GM21360 (cell line): ENCODE measurements at regions not wholly inside any gene's neighbourhood (a gene's known extent, or its start where the extent isn't known, plus 50 kb on each side); places are given as distances from the start of the nearest gene placed in this dataset.

Experiments used
- ATAC-seq: cut with Tn5 transposase; IDR thresholded peaks from one replicate; pipeline ENCODE4 v1.9.1; 2021; ENCODE audit warnings: mild to moderate bottlenecking, moderate library complexity; ENCODE audit not compliant: unreplicated experiment

DNA sequence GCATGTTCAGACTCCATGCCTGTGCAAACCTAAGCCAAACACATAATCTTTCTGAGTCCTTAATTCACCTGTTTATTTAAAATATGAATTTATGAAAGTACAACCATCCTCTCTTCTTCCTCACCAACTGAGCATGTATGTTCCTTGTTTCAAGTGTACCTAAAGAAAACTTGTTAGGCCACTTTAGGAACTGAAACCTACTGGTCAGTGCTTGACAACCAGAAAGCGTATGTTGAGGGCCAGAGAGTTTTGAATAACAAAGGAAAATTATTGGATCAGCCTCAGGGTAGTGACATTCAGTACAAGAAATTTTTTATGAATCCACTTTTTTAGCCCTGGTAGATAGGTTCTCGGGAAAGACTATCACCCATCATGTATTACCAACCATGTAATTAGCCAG, 847.6 kb upstream of the CELF4 start:
- ATAC-seq = no peak

DNA sequence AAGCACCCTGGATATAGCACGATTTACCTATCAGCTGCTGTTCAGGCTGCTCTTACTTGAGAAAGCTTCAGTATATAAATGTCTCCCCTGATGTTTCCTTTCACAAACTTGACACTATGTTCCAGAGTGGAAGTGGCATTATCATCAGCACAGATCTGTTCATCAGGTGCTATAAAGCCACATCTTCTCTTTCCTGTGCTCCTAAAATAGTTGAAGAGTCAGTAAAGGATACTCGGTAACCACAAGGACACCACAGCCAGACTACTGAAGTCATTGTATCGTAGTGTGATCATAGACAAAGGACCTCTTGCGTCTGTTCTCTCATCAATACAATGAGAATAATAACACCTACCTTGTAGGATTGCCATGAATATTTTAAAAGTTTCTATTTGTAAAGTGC, 841.0 kb upstream of the CELF4 start:
- no peak for ATAC-seq

DNA sequence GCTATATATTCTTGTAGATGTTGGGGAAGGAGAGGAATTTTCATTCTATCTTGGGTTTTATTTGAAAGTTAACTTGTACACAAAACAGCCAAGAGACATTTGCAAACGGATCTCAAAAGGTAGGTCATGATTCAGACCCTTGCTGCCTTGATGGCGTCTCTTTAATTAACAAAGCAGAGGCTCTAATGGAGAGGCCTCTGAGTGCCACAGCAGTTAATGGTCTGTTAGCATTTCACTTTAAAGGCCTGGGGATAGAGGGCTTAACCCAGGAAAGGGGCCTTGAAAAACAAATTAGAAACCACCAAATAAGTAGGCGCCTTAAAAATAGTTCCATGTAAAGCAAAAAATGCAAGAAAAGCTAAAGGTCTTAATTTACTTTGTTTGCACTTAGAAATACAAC, 836.9 kb upstream of the CELF4 start:
- ATAC-seq = no peak

DNA sequence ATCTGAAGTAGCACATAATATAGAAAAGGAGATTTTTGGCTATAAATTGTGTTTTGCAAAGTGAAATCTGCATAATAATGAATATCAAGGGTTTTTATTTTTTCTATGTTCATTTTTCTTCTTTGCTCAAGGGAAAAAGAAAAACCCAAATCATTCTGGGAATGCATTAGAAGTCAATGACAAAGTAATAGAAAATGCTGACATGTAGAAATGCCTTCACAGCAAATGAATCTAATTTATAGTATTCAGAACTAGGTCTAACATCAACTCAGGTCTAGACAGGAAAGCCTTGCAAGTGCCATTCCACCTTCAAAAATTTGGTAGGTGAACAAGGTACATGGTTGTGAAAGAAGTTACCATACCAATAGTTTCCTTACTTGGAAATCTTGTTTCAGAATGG, 831.5 kb upstream of the CELF4 start:
- ATAC-seq = no peak

DNA sequence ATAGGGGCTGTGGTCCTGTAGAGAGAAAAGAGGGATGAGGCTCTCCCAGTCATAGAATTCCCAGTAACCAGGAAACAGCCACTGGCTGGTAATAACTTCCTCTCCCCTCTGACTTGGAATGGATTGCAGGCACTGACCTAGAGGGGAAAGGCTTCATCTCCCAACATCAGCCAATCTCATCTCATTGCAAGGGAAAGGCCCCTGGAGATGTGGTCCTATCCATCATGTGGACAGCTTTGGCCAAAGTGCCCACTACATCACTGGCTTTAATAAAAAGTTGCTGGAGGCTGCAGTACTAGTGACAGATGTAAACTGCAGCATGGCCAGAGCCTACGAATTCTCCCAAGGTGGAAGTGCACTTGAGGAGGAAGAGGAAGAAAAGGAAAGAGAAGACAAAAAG, 820.5 kb upstream of the CELF4 start:
- no peak for ATAC-seq

DNA sequence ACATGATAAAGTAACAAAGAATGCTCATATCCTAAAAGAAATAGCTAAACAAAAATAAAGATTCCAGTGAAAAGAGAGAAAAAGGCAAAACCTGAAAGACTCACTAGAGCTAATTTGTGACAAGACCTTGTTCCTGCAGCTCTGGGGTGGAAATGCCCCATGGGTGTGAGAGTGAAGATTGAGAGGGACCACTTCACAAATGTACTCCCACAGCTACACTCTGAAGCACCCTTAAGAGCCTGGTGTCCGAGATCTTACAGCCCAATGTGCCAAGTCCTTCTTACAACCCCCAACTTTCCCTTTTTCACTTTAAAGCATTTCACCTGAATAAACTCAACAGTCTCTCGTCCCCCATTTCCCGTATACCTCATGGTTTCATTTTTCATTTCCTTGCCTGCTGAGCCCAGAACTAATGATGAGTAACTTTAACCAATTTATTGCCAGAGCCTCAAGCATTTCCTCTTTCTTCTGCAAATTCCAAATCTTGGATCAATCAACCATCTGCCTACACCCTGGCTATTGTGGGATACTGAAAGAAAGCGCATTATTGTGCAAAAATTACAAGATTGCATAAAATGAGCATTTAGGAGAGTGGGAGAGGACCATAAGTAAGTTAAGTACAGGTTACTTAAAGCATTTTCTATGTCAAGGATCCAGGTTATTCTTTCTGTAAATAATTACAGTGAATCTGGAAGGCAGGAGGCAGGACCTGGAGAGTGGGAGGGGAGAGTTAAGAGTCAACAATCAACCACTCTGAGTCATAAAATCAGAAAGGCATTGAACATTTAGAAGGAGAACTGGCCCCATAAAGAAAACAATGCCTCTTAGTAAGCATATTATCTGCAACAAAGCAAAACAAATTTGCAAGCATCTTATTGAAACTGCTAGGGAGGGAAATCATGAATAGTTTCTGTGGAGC, 804.4 kb upstream of the CELF4 start:
- ATAC-seq = no peak

DNA sequence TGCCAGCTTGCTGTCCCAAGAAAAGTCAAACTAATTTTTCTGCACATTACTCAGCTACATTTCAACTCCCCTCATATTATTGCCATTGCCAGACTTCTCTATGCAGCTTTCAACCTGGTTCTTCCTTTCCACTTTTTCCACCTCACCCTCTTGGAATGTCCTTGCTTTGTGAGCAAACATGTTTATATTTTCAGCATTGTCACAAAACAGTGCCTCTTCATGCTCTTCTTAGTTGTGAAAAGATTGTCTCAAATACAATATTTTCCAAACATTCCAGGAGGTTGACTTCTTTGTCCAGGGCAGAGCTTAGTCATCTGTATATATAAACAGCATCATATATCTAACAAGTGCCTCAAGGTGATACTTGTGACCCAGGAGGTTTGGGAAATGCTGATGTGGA, 803.3 kb upstream of the CELF4 start:
- ATAC-seq = no peak

DNA sequence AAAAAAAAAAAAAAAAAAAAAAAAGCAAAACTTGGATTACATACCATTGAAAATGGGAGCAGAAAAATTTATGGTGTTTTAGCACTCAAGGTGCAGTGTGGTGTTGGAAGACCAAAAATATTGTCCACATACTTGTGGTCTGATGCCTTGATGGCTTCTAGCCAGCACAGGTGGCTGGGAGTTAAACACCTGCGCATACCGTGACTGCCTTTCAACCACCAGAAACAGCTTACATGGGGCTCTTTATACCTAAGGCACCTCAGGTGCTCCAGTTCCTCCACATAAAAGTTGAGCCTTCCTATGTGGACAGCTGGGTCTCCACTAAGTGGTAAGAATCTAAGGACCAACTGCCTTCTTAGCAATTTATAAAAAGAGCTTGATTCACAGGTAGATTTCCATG, 802.6 kb upstream of the CELF4 start:
- no peak for ATAC-seq

DNA sequence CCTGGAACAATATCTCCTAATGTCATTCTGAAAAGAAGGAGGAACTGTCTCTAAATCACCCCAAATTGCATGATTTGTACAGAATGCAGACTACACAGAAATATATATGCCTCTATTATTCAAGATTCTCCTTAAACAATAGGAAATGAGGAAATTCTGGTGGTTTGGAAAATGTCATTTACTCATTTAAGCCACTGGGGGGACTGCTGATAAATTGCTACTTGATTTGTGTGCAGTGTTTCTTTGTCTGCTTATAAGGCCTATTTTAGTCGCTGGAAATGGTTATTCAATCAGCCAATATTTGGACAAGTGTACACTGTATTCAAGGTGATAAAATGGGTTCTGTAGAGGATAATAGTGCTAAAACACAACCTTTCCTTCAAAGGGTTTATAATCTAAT, 801.9 kb upstream of the CELF4 start:
- ATAC-seq = no peak

DNA sequence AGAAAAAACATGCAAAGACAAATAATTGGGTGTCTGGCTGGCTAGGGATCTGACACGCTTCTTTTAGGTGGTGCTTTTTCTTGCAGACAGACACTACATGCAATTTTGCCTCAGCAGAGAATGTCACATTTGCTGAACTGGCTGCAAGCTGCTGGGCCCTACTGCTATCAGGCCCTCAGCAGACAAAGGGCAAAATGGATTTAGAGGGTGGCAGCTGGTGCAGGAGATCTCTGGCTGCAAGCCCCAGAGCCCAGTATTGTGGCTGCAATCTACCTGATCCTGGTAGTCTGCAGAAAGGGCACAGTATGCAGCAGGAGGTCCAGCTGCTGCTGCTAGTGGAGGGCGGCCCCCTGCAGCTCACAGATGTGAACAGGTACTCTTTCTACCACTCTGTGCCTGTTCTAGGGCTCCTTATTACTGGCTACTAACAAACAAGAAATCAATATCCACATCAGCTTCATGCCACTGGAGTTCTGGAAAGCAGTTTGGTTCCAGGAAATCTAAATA, 796.7 kb upstream of the CELF4 start:
- no peak for ATAC-seq

DNA sequence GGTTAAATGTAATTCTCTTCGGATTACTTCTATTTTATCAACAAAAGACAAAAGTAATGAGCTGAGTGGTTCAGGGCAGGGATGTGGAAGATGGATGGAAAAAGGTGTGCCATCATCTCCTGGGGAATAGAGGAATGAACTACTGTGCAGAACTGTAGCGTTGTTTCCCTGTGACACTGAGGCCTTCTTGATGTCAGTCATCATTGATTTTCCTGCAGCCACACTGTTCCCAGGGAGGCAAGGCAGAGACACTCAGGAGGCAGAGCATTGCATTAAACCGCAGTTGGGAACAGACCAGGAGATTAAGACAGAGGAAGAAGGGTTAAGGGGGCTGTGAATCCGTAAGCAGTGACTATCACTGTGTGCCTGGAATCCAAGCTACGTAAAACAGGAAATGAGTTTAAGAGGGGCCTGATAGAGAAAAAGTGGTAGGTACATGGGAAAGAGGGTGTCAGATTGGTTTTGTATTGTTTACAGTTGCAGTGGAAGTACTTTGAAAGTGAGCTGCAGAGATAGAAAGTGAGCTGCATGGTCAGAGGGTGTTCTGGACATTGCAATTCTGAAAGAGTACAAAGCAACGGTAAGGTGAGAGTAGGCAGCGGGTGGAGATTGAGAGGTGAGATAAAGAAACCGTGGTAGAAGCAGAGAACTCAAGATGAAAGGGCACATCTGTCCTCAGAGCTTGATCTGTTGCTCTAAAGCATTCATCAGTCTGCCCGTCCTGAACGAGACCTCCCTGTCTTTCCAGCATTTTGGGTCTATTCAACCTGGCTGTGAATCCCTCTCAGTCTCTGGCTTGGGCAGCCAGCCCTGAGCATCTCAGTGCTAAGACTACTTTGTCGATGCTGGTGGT, 793.4 kb upstream of the CELF4 start:
- no peak for ATAC-seq

DNA sequence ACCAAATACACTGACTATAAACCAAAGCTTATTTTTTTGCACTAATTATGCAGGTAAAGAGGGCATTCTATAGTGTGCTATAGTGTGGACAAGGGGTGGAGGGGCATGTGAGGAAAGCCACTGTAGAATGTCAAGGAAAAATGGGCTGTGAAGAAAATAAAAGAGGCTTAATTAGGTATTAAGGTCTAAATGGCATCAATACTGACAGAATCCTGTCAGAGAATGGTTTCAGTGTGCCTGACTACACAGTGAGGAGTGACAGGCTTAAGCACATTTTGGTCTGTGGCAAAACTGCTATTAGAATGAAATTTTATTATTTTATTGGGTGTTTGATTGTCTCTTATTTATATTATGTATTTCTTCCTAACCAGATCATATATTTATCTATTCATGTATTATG, 787.6 kb upstream of the CELF4 start:
- ATAC-seq = no peak

DNA sequence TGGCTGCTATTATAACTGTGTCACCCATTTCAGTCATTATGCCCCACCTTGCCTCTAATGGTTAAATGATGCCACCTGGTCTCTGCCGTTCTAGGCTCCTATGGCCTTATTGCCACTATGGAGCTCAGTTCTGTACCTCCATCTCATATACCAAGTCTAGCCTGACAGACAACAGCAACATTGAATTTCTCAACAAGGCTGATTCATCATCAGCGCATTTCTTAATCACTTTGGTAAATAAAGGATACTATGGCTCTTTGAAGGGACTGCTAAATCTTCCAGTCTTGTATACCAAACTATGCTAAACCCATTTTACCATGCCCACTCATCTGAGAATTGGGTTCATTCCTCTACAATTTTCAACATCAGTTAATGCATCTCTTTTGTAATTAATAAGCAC, 784.5 kb upstream of the CELF4 start:
- no peak for ATAC-seq

DNA sequence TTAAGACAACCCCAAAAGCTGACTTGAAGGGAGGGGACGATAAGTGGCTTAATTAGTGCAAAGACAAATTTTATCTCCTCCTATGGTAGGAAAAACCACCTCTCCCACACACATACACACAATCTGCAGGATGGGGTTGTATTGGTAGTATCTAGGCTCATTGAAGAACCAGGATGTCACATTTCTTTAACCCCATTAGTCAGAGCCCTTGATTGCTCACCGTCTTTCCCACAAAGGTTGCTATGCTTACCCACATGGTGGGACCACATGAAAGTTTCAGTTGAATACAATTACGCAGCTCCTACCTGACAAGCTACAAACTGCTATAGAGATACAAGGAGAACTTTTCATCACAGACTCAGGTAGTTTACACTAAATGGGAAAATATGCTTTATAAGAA, 765.0 kb upstream of the CELF4 start:
- ATAC-seq = no peak

DNA sequence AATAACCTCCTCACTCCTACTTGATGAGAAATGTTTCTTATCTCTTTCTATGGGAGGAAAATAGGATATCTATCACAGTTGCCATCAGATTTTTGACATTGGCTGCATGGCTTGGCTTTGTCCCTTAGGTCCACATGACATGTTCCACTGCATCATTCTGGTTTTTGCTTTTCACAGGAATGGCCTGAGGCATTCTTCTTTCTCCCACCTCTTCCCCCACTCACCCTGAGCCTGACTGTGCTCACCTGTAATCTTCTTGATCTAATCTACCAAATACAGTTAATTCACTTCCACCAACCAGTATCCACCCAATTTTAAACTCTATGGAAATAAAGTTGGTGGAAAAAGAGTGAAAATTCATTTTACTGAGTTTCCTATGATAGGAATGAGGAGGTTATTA, 763.5 kb upstream of the CELF4 start:
- ATAC-seq = no peak

DNA sequence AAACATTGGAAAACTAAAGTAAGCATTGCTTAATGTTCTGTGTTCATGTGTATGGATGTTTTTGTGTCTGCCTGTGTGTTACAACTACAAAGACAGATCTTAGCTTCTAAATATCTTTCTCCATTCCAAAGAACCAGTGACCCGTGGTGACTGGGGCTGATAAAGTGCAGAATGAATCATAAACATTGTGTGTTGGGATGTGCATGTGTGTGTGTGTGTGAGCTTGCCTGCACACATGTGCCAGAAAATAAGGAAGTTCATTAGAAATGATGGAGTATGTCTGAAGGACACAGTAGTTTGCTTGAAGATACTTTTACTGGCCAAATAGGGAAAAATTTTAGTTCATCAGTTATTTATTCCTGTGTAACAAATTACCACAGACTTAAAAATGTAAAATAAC, 756.6 kb upstream of the CELF4 start:
- ATAC-seq = no peak

DNA sequence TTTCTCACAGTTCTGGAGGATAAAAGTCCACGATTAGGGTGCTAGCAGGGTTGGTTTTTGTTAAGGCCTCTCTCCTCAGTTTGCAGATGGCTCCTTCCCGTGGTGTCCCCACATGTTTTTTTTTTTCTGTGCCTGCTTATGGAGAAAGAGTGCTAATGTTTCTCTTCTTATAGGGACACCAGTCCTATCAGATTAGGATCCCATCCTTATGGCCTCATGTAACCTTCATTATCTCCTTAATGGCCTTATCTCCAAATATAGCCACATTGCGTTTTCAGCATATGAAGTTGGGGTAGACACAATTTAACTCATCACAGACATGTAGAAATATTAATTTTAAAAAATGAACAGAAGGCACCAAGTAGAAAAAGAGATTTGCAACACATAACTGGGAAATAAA, 755.7 kb upstream of the CELF4 start:
- no peak for ATAC-seq

DNA sequence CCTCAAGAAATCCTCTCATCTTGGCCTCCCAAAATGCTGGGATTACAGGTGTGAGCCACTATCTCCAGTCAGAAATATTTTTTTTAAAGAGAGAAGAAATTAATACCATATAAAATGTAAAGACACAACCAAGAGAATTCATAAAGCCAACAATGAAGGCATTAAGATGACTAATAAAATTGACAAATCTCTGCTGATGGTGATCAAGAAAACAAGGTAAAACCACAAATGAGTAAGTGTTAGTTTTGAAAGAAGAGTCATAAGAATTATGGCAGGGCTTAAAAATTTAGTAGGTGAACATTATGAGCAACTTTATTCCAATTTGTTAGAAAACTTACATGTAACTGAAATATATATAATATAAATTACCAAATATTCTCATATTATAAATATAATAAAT, 752.8 kb upstream of the CELF4 start:
- ATAC-seq = no peak

DNA sequence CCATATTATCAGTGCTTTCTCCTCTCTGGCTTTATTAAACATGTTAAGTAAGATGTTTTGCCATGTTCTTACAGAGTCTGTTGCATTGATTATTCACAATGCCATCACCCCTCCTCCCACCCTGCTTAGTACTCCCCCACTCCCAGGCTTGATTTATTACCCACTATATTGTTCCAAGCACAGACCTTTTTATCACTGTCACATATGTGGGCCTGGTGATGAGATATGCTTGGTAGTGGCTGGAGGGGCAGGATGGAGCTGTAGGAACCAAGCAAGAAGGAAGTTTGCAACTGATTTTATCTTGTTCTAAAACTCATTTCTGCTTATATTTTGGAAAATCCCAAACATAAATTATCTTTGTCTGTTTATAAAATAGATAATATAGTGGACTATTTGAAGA, 748.2 kb upstream of the CELF4 start:
- no peak for ATAC-seq

DNA sequence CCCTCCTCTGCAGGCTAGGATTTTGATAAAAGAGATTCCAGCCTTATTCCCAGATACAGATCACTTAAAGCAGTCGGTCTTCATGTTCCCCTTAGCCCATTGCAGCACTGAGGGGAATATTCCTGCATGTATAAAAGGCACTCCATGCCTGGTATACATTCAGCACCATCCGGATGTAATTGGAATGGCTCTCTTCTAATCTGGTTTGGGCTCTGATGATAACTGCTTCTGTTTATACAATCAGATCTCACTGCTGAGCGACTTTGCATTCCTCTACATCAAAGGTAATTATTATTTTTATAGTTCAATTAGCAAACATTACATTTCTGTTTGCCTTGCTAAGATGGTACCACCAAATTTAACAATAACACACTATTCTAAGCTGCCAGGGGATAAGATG, 746.9 kb upstream of the CELF4 start:
- no peak for ATAC-seq

DNA sequence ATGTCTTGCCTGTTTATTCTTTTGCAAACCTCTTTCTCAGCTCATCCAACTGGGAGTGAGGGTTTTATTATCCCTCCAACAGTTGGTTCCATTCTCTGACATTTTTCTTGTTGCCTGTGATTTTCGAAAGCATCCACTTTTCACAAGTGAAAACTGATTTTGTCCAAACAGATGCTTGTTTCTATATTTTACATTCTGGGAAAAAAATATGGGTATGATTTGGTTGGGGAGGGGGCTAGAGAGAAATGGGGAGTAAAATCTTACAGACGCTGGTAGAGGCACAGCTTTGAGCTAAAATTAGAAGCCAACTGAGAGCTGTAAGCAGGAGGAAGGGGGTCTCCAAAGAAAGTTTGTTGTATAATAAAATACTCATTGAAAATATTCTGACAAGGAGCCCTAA, 745.3 kb upstream of the CELF4 start:
- ATAC-seq = no peak

DNA sequence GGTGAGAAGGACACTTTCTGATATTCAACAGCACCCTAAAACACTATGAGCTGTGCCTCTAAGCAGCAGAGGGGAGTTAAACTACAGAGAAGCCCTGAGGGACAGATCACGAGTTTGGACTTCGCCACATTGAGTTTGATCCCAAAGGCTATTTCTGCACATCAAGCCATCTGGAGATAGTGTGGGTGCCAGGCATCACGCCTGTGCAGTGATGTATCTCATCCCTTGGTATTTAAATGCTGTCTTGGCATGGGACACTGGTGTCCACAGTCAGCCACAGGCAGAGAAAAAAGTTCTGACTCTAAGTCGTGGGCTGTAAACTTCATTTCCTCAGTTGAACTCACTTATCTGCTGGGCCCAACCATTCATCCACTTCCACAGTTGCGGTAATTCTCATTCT, 742.3 kb upstream of the CELF4 start:
- ATAC-seq = no peak
